Breast epithelium (tissue), 4 donors: ENCODE measurements at regions not wholly inside any gene's neighbourhood (a gene's known extent, or its start where the extent isn't known, plus 50 kb on each side); places are given as distances from the start of the nearest gene placed in this dataset.

ENCODE experiments used
- DNase-seq, 2 donors: peaks; one replicate each; pipeline ENCODE4 v3.0.0-alpha.2; 2019; ENCODE audit warnings: low spot score in 2 of 2
- H3K27ac ChIP-seq, 2 donors: fragments of 200-600 bp; sonication (generic) in 1 of 2; one replicate each; pipeline ENCODE4 v1.5.1; 2016 to 2019; ENCODE audit warnings: mild to moderate bottlenecking in 1 of 2
- H3K27me3 ChIP-seq, 2 donors: fragments of 200-600 bp; sonication (generic) in 1 of 2; one replicate each; pipeline versions ENCODE4 v1.5.1 to v1.6.0; 2017 to 2019; ENCODE audit warnings: control low read depth in 1 of 2, mild to moderate bottlenecking in 1 of 2
- H3K36me3 ChIP-seq: fragments of 200-600 bp; one replicate; pipeline ENCODE4 v1.5.1; 2019
- H3K4me1 ChIP-seq, 2 donors: fragments of 200-600 bp; sonication (generic); one replicate each; pipeline ENCODE4 v1.5.1; 2016 to 2019; ENCODE audit warnings: control low read depth in 1 of 2
- H3K4me3 ChIP-seq, 3 donors: fragments of 200-600 bp; sonication (generic); 1 replicate in 2 of 3; 2 replicates in 1 of 3; pipeline ENCODE4 v1.5.1; 2016 to 2019; ENCODE audit warnings: mild to moderate bottlenecking in 3 of 3, moderate library complexity in 2 of 3
- H3K9me3 ChIP-seq, 2 donors: fragments of 200-600 bp; sonication (generic) in 1 of 2; one replicate each; pipeline ENCODE4 v1.5.1; 2016 to 2019; ENCODE audit warnings: control low read depth in 1 of 2
- POLR2A ChIP-seq: fragments of 450-650 bp; IDR thresholded peaks from one replicate; pipeline ENCODE4 v1.6.1; 2016; ENCODE audit warnings: antibody characterized with exemption, mild to moderate bottlenecking, moderate library complexity
- POLR2AphosphoS5 ChIP-seq, 3 donors: sonication (generic); formaldehyde crosslinking; IDR thresholded peaks; one replicate each; pipeline ENCODE4 v1.6.1; 2017; ENCODE audit warnings: antibody characterized with exemption in 3 of 3
- intact Hi-C: fragments of 100-400 bp; cut with DNase I; formaldehyde crosslinking; loops from one replicate; pipeline ENCODE4 v1.15.1; 2023; ENCODE audit warnings: low total_unique reads
- TF ChIP-seq, protein P1 (sequence below), 3 donors: fragments of 450-650 bp; IDR thresholded peaks; one replicate each; pipeline ENCODE4 v1.5.1; 2016 to 2017; ENCODE audit warnings: antibody characterized with exemption in 3 of 3, mild to moderate bottlenecking in 3 of 3, moderate library complexity in 3 of 3

DNA sequence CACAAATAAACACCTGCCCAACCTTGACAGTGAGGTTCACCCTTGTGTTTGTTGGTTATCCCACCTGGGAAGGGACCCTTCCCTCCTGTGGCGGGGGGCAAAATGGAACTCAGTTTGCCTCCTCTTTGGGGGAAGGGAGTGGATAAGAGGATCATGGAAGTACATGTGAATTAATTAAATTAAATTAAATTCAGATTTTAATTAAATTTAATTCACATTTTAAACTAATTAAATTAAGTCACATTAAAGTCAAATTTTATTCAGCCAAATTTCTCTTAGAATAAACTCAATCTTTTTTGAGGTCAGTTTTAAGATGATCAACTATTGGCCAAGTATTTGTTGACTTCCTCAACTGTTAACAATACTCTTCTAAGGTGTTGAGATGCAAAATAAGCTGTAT lies 252.4 kb upstream of the AJAP1 start:
- peaks cover 0 to 11% of the 10 kb centered on the region in 2 donors for H3K27me3 ChIP-seq
- TF ChIP-seq, protein P1, sequence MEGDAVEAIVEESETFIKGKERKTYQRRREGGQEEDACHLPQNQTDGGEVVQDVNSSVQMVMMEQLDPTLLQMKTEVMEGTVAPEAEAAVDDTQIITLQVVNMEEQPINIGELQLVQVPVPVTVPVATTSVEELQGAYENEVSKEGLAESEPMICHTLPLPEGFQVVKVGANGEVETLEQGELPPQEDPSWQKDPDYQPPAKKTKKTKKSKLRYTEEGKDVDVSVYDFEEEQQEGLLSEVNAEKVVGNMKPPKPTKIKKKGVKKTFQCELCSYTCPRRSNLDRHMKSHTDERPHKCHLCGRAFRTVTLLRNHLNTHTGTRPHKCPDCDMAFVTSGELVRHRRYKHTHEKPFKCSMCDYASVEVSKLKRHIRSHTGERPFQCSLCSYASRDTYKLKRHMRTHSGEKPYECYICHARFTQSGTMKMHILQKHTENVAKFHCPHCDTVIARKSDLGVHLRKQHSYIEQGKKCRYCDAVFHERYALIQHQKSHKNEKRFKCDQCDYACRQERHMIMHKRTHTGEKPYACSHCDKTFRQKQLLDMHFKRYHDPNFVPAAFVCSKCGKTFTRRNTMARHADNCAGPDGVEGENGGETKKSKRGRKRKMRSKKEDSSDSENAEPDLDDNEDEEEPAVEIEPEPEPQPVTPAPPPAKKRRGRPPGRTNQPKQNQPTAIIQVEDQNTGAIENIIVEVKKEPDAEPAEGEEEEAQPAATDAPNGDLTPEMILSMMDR (IDR thresholded peaks at IDR 0.05): no peak
- TF ChIP-seq POLR2AphosphoS5 (IDR thresholded peaks at IDR 0.05): no peak
- TF ChIP-seq POLR2A: no peak
- H3K4me3 ChIP-seq: no peak overlapping the region
- H3K27ac ChIP-seq: no peak overlapping the region
- H3K4me1 ChIP-seq: no peaks in the 10 kb centered on the region
- no peaks in the 10 kb centered on the region for H3K9me3 ChIP-seq
- intact Hi-C loops: no loop called here
- no peak for DNase-seq
- no peaks in the 10 kb centered on the region for H3K36me3 ChIP-seq

DNA sequence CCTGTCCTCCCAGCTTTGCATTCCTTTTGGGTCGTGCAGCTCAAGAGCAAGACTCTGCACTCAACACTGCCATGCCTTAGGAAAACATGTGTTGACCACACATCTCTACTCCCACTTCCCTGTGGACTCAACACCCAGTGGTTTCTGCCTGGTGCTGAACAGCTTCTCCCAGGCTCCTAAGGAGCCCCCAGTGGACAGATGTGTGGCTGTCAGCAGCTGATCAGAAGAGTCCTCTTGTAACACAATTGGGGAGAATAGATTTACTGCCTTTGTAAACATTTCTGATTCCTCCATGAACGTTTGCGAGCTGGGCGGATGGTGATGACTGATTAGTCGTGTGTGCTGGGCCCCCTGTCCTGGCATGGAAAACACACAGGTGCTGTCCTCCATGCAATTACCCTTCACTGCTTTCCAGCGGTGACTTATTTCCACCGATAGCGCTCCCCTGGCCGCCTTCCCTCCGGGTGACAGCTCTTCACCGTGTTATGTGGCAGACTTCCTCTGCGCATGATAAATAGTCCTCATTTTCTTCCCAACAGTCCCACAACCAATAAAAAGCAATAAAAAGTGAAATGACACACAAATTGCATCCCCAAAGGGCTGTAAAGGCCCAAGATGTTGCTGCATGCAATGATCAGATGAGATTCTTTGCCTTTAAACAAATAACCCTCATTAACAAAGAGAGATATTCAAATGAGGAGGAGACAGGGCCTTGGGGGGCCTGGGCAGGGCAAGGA lies 249.4 kb upstream of the AJAP1 start:
- DNase-seq: no peak
- Histone ChIP-seq H3K27ac (no peak overlapping the region), H3K4me1 (no peaks in the 10 kb centered on the region), H3K9me3 (no peaks in the 10 kb centered on the region), H3K36me3 (no peaks in the 10 kb centered on the region), H3K27me3 (peaks cover 0 to 5% of the 10 kb centered on the region in 2 donors), H3K4me3 (no peak overlapping the region)
- TF ChIP-seq POLR2AphosphoS5 (IDR thresholded peaks at IDR 0.05): no peak
- intact Hi-C loops: no loop called here

DNA sequence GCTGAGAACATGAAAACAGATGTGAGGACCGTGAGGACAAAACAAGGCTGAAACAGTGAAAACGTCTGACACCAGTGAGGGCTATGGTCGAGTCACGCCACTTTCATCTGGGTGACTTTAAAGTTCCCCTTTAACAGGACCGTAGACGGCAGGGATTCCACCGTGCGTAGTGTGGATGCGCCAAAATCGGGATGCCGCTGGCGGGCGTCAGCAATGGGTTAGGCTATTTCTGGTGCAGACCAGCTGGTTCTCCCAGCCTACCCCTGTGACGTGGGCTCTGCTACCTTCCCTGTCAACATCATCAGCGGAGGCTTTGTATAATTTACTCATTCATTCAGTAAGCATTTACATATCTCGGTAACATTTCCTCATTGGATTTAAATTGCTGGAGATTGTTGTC lies 246.6 kb upstream of the AJAP1 start:
- TF ChIP-seq POLR2A (no peak), POLR2AphosphoS5 (IDR thresholded peaks at IDR 0.05) (no peak)
- TF ChIP-seq, protein P1 (IDR thresholded peaks at IDR 0.05): no peak
- Histone ChIP-seq H3K27ac (no peak overlapping the region), H3K36me3 (no peaks in the 10 kb centered on the region), H3K9me3 (no peaks in the 10 kb centered on the region), H3K4me3 (no peak overlapping the region), H3K27me3 (no peaks in the 10 kb centered on the region), H3K4me1 (no peaks in the 10 kb centered on the region)
- intact Hi-C loops: no loop called here
- DNase-seq: no peak

- Histone ChIP-seq H3K4me1 (no peaks in the 10 kb centered on the region), H3K36me3 (no peaks in the 10 kb centered on the region), H3K4me3 (no peak overlapping the region), H3K9me3 (no peaks in the 10 kb centered on the region), H3K27ac (no peak overlapping the region), H3K27me3 (no peaks in the 10 kb centered on the region)
- no peak for TF ChIP-seq POLR2A
- TF ChIP-seq, protein P1 (IDR thresholded peaks at IDR 0.05): no peak
- no peak for TF ChIP-seq POLR2AphosphoS5 (IDR thresholded peaks at IDR 0.05)
- no peak for DNase-seq
- intact Hi-C loops: no loop called here
These were observed 246.0 kb upstream of the AJAP1 start for GRCh38 chr1:4408380-4408779.

DNA sequence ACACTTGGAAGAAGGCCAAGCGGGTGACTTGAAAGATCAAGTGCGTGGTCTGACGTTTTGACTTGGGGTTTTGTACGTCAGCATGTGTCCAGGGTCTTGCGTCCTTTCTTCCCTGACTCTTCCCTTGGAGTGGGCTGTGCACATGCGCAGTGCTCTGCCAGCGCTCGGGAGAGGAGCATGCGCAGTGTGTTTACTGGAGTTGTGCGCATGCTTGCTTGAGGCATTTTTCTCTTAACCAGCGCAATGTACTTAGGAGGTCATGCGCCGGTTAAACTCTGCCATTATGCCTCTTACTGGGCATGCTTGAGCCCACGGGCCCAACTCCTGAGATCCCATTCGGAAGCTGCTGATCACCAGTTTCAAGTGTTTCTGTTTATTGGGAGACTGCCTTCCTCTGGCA lies 242.5 kb upstream of the AJAP1 start:
- intact Hi-C loops: no loop called here
- H3K36me3 ChIP-seq: no peaks in the 10 kb centered on the region
- no peaks in the 10 kb centered on the region for H3K4me1 ChIP-seq
- no peak overlapping the region for H3K27ac ChIP-seq
- H3K9me3 ChIP-seq: no peaks in the 10 kb centered on the region
- no peak overlapping the region for H3K4me3 ChIP-seq
- DNase-seq: no peak
- TF ChIP-seq, protein P1 (IDR thresholded peaks at IDR 0.05): no peak
- no peak for TF ChIP-seq POLR2AphosphoS5 (IDR thresholded peaks at IDR 0.05)
- no peak for TF ChIP-seq POLR2A
- H3K27me3 ChIP-seq: no peaks in the 10 kb centered on the region
